Limb (tissue), 2 donors: ENCODE measurements at regions not wholly inside any gene's neighbourhood (a gene's known extent, or its start where the extent isn't known, plus 50 kb on each side); places are given as distances from the start of the nearest gene placed in this dataset.
"Not testable (repeated sequence)": the region's sequence is repeated elsewhere in the genome, so short reads cannot be mapped to it uniquely, and the experiment has no call there.

Source experiments
- DNase-seq, 2 donors: peaks; one replicate each; pipeline ENCODE4 v3.0.0-alpha.2; 2016; ENCODE audit errors: extremely low spot score in 2 of 2

GRCh38 chr15:77897113-77897895 is 180.2 kb downstream of the TBC1D2B start:
- not testable (repeated sequence) for DNase-seq

GRCh38 chr15:77896147-77897112 is 181.1 kb downstream of the TBC1D2B start:
- not testable (repeated sequence) for DNase-seq

- DNase-seq, result no peak
These were observed 181.8 kb downstream of the TBC1D2B start for GRCh38 chr15:77895742-77896141.

GRCh38 chr15:77895145-77895544 is 182.4 kb downstream of the TBC1D2B start:
- not testable (repeated sequence) for DNase-seq

GRCh38 chr15:77893671-77894640 is 183.6 kb downstream of the TBC1D2B start:
- DNase-seq, result not testable (repeated sequence)

- DNase-seq, result not testable (repeated sequence)
These were observed 184.3 kb downstream of the TBC1D2B start for GRCh38 chr15:77893246-77893645.

GRCh38 chr15:77892335-77892734 is 185.2 kb downstream of the TBC1D2B start:
- no peak for DNase-seq

- DNase-seq, result peak in 1 of 2 donors; percentile 35
These were observed 185.6 kb downstream of the TBC1D2B start for GRCh38 chr15:77891862-77892261.

GRCh38 chr15:77890911-77891801 is 186.4 kb downstream of the TBC1D2B start:
- DNase-seq, result not testable (repeated sequence)

GRCh38 chr15:77889828-77890725 is 187.4 kb downstream of the TBC1D2B start:
- not testable (repeated sequence) for DNase-seq

GRCh38 chr15:77889009-77889806 is 188.3 kb downstream of the TBC1D2B start:
- DNase-seq, result no peak

GRCh38 chr15:77887563-77888429 is 189.7 kb downstream of the TBC1D2B start:
- DNase-seq, result not testable (repeated sequence)

GRCh38 chr15:77886805-77887448 is 190.6 kb downstream of the TBC1D2B start:
- DNase-seq, result no peak

- not testable (repeated sequence) for DNase-seq
These were observed 191.5 kb downstream of the TBC1D2B start for GRCh38 chr15:77885877-77886500.

- DNase-seq, result not testable (repeated sequence)
These were observed 194.5 kb downstream of the TBC1D2B start for GRCh38 chr15:77883012-77883411.

- DNase-seq, result no peak
These were observed 195.6 kb downstream of the TBC1D2B start for GRCh38 chr15:77881950-77882349.
